ENCODE measurements at regions not wholly inside any gene's neighbourhood (a gene's known extent, or its start where the extent isn't known, plus 50 kb on each side); places are given as distances from the start of the nearest gene placed in this dataset.

- no peak for DNase-seq (ENCODE audit: low spot score)
These were observed 93.2 kb upstream of the RTL6 start for GRCh38 chr22:44591146-44591790.

- no peak for DNase-seq (ENCODE audit: low spot score)
These were observed 92.3 kb upstream of the RTL6 start for GRCh38 chr22:44590291-44590690.

GRCh38 chr22:44589831-44590230 is 91.8 kb upstream of the RTL6 start:
- no peak for DNase-seq (ENCODE audit: low spot score)

- DNase-seq (ENCODE audit: low spot score): no peak
These were observed 90.3 kb upstream of the RTL6 start for GRCh38 chr22:44588348-44588747.

GRCh38 chr22:44587737-44588310 is 89.8 kb upstream of the RTL6 start:
- DNase-seq (ENCODE audit: low spot score): no peak

- DNase-seq (ENCODE audit: low spot score): no peak
These were observed 89.1 kb upstream of the RTL6 start for GRCh38 chr22:44586999-44587736.

- no peak for DNase-seq (ENCODE audit: low spot score)
These were observed 88.4 kb upstream of the RTL6 start for GRCh38 chr22:44586351-44586990.

GRCh38 chr22:44585559-44586350 is 87.7 kb upstream of the RTL6 start:
- DNase-seq (ENCODE audit: low spot score): no peak

- DNase-seq (ENCODE audit: low spot score): no peak
These were observed 86.3 kb upstream of the RTL6 start for GRCh38 chr22:44584256-44584902.

- DNase-seq (ENCODE audit: low spot score): no peak
These were observed 85.8 kb upstream of the RTL6 start for GRCh38 chr22:44583854-44584253.

GRCh38 chr22:44583061-44583760 is 85.2 kb upstream of the RTL6 start:
- DNase-seq (ENCODE audit: low spot score): peak; percentile 79

GRCh38 chr22:44582016-44582415 is 84.0 kb upstream of the RTL6 start:
- no peak for DNase-seq (ENCODE audit: low spot score)

GRCh38 chr22:44581096-44581435 is 83.0 kb upstream of the RTL6 start:
- DNase-seq (ENCODE audit: low spot score): no peak

- DNase-seq (ENCODE audit: low spot score): no peak
These were observed 82.4 kb upstream of the RTL6 start for GRCh38 chr22:44580176-44581095.

GRCh38 chr22:44578516-44579230 is 80.6 kb upstream of the RTL6 start:
- DNase-seq (ENCODE audit: low spot score): no peak

- no peak for DNase-seq (ENCODE audit: low spot score)
These were observed 80.1 kb upstream of the RTL6 start for GRCh38 chr22:44578110-44578457.

- no peak for DNase-seq (ENCODE audit: low spot score)
These were observed 79.5 kb upstream of the RTL6 start for GRCh38 chr22:44577391-44578109.

GRCh38 chr22:44576311-44577260 is 78.6 kb upstream of the RTL6 start:
- no peak for DNase-seq (ENCODE audit: low spot score)

Measured in hepatic stellate cell (primary cell).